ENCODE measurements at regions not wholly inside any gene's neighbourhood (a gene's known extent, or its start where the extent isn't known, plus 50 kb on each side); places are given as distances from the start of the nearest gene placed in this dataset.

GRCh38 chr4:14903321-14903720 lies 99.0 kb upstream of the CPEB2 start:
- H2AFZ ChIP-seq (ENCODE audit: low read length) = no peak overlapping the region
- BruUV-seq (replicated peaks) = no TSS peak
- H3K79me2 ChIP-seq (ENCODE audit: low read length) = no peaks in the 10 kb centered on the region
- ATAC-seq = no peak
- CTCF ChIA-PET = no interaction called here
- H3K4me1 ChIP-seq (ENCODE audit: insufficient read depth, low read length) = peaks cover 3% of the 10 kb centered on the region
- no peaks in the 10 kb centered on the region for H3K27me3 ChIP-seq (ENCODE audit: low read length)
- no peaks in the 10 kb centered on the region for H3K9me2 ChIP-seq (replicated peaks; ENCODE audit: low read length)
- H3K4me2 ChIP-seq (ENCODE audit: low read length) = no peak overlapping the region
- POLR2A ChIA-PET (ENCODE audit: unreplicated experiment) = no interaction called here
- intact Hi-C loops (cut with micrococcal nuclease) = no loop called here
- no peak for DNase-seq
- H4K20me1 ChIP-seq (ENCODE audit: low read length) = no peaks in the 10 kb centered on the region
- no peaks in the 10 kb centered on the region for H3F3A ChIP-seq (ENCODE audit: low read length, unreplicated experiment)
- H3K9me3 ChIP-seq (ENCODE audit: low read length) = no peaks in the 10 kb centered on the region
- no peak for TF ChIP-seq EZH2 (IDR thresholded peaks at IDR 0.05; ENCODE audit: low read length, unreplicated experiment)
- TF ChIP-seq EZH2phosphoT487 (IDR thresholded peaks at IDR 0.05; ENCODE audit: borderline replicate concordance, low read length) = no peak
- TF ChIP-seq, protein P1, sequence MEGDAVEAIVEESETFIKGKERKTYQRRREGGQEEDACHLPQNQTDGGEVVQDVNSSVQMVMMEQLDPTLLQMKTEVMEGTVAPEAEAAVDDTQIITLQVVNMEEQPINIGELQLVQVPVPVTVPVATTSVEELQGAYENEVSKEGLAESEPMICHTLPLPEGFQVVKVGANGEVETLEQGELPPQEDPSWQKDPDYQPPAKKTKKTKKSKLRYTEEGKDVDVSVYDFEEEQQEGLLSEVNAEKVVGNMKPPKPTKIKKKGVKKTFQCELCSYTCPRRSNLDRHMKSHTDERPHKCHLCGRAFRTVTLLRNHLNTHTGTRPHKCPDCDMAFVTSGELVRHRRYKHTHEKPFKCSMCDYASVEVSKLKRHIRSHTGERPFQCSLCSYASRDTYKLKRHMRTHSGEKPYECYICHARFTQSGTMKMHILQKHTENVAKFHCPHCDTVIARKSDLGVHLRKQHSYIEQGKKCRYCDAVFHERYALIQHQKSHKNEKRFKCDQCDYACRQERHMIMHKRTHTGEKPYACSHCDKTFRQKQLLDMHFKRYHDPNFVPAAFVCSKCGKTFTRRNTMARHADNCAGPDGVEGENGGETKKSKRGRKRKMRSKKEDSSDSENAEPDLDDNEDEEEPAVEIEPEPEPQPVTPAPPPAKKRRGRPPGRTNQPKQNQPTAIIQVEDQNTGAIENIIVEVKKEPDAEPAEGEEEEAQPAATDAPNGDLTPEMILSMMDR (conservative IDR thresholded peaks at IDR 0.05; ENCODE audit: low read depth, low read length) = no peak
- H3K36me3 ChIP-seq (ENCODE audit: low read depth, low read length) = no peaks in the 10 kb centered on the region
- no peak overlapping the region for H3K9ac ChIP-seq (ENCODE audit: low read length)
- H3K27ac ChIP-seq (ENCODE audit: low read length) = no peak overlapping the region
- no peak overlapping the region for H3K4me3 ChIP-seq (ENCODE audit: low read length)

GRCh38 chr4:14906805-14907204 lies 95.5 kb upstream of the CPEB2 start:
- Histone ChIP-seq H4K20me1 (ENCODE audit: low read length) (no peaks in the 10 kb centered on the region), H2AFZ (ENCODE audit: low read length) (no peak overlapping the region), H3K27me3 (ENCODE audit: low read length) (no peaks in the 10 kb centered on the region), H3K4me3 (ENCODE audit: low read length) (no peak overlapping the region), H3K9ac (ENCODE audit: low read length) (no peak overlapping the region), H3K9me2 (replicated peaks; ENCODE audit: low read length) (no peaks in the 10 kb centered on the region), H3K9me3 (ENCODE audit: low read length) (no peaks in the 10 kb centered on the region), H3K79me2 (ENCODE audit: low read length) (no peaks in the 10 kb centered on the region), H3K36me3 (ENCODE audit: low read depth, low read length) (no peaks in the 10 kb centered on the region), H3K4me2 (ENCODE audit: low read length) (no peak overlapping the region), H3K4me1 (ENCODE audit: insufficient read depth, low read length) (peaks cover 13% of the 10 kb centered on the region), H3F3A (ENCODE audit: low read length, unreplicated experiment) (no peaks in the 10 kb centered on the region), H3K27ac (ENCODE audit: low read length) (no peak overlapping the region)
- ATAC-seq (no peak), DNase-seq (no peak)
- intact Hi-C loops (cut with micrococcal nuclease) = no loop called here
- no TSS peak for BruUV-seq (replicated peaks)
- POLR2A ChIA-PET (ENCODE audit: unreplicated experiment) = no interaction called here
- TF ChIP-seq EZH2 (IDR thresholded peaks at IDR 0.05; ENCODE audit: low read length, unreplicated experiment) = no peak
- TF ChIP-seq, protein P1 (conservative IDR thresholded peaks at IDR 0.05; ENCODE audit: low read depth, low read length) = no peak
- TF ChIP-seq EZH2phosphoT487 (IDR thresholded peaks at IDR 0.05; ENCODE audit: borderline replicate concordance, low read length) = no peak
- CTCF ChIA-PET = no interaction called here

- H3K9me2 ChIP-seq (replicated peaks; ENCODE audit: low read length) = no peaks in the 10 kb centered on the region
- H4K20me1 ChIP-seq (ENCODE audit: low read length) = no peaks in the 10 kb centered on the region
- no peak overlapping the region for H2AFZ ChIP-seq (ENCODE audit: low read length)
- H3K4me3 ChIP-seq (ENCODE audit: low read length) = no peak overlapping the region
- H3K36me3 ChIP-seq (ENCODE audit: low read depth, low read length) = no peaks in the 10 kb centered on the region
- intact Hi-C loops (cut with micrococcal nuclease) = no loop called here
- H3K4me1 ChIP-seq (ENCODE audit: insufficient read depth, low read length) = peaks cover 13% of the 10 kb centered on the region
- peak; percentile 75 for DNase-seq
- H3K9me3 ChIP-seq (ENCODE audit: low read length) = no peaks in the 10 kb centered on the region
- ATAC-seq = peak; percentile 96
- ChIA-PET POLR2A (ENCODE audit: unreplicated experiment) (no interaction called here), CTCF (interaction anchor here (0.6 kb wide), 1 partner anchor 252 kb away, joined by 6 read pairs; no protein-coding TSS in a partner anchor)
- H3K79me2 ChIP-seq (ENCODE audit: low read length) = no peaks in the 10 kb centered on the region
- H3K4me2 ChIP-seq (ENCODE audit: low read length) = peak overlapping the region; percentile 45; the same call in 1 of the 2 replicates
- H3K27ac ChIP-seq (ENCODE audit: low read length) = peak overlapping the region; percentile 42; the same call in 1 of the 2 replicates
- no peaks in the 10 kb centered on the region for H3K27me3 ChIP-seq (ENCODE audit: low read length)
- no peaks in the 10 kb centered on the region for H3F3A ChIP-seq (ENCODE audit: low read length, unreplicated experiment)
- TF ChIP-seq EZH2phosphoT487 (IDR thresholded peaks at IDR 0.05; ENCODE audit: borderline replicate concordance, low read length) (no peak), EZH2 (IDR thresholded peaks at IDR 0.05; ENCODE audit: low read length, unreplicated experiment) (no peak)
- TF ChIP-seq, protein P1 (conservative IDR thresholded peaks at IDR 0.05; ENCODE audit: low read depth, low read length) = no peak
- H3K9ac ChIP-seq (ENCODE audit: low read length) = no peak overlapping the region
- no TSS peak for BruUV-seq (replicated peaks)
These were observed 93.6 kb upstream of the CPEB2 start for GRCh38 chr4:14908635-14909034.
